HG03039 (cell line): ENCODE measurements at regions not wholly inside any gene's neighbourhood (a gene's known extent, or its start where the extent isn't known, plus 50 kb on each side); places are given as distances from the start of the nearest gene placed in this dataset.

Experiments used
- ATAC-seq: cut with Tn5 transposase; IDR thresholded peaks from one replicate; pipeline ENCODE4 v1.9.1; 2021; ENCODE audit warnings: mild to moderate bottlenecking, moderate library complexity; ENCODE audit not compliant: unreplicated experiment

GRCh38 chr12:25058012-25058411 lies 109.1 kb upstream of the BCAT1 start:
- ATAC-seq, result no peak

- no peak for ATAC-seq
Measured at GRCh38 chr12:25056486-25057130, 107.7 kb upstream of the BCAT1 start.

- ATAC-seq, result no peak
Measured at GRCh38 chr12:25056011-25056410, 107.1 kb upstream of the BCAT1 start.

- ATAC-seq, result no peak
Measured at GRCh38 chr12:25054783-25055144, 105.9 kb upstream of the BCAT1 start.

- ATAC-seq, result no peak
Measured at GRCh38 chr12:25054076-25054782, 105.3 kb upstream of the BCAT1 start.

GRCh38 chr12:25052914-25053211 lies 104.0 kb upstream of the BCAT1 start:
- no peak for ATAC-seq

GRCh38 chr12:25052196-25052913 lies 103.5 kb upstream of the BCAT1 start:
- ATAC-seq, result peak; percentile 57

GRCh38 chr12:25051656-25052195 lies 102.8 kb upstream of the BCAT1 start:
- ATAC-seq, result peak; percentile 44

- no peak for ATAC-seq
Measured at GRCh38 chr12:25051171-25051570, 102.3 kb upstream of the BCAT1 start.

- no peak for ATAC-seq
Measured at GRCh38 chr12:25045869-25046268, 97.0 kb upstream of the BCAT1 start.

- no peak for ATAC-seq
Measured at GRCh38 chr12:25041006-25041741, 92.3 kb upstream of the BCAT1 start.

- no peak for ATAC-seq
Measured at GRCh38 chr12:25040593-25040992, 91.7 kb upstream of the BCAT1 start.

GRCh38 chr12:25034676-25035075 lies 85.8 kb upstream of the BCAT1 start:
- no peak for ATAC-seq

- no peak for ATAC-seq
Measured at GRCh38 chr12:25025951-25026490, 77.1 kb upstream of the BCAT1 start.

GRCh38 chr12:25025260-25025659 lies 76.4 kb upstream of the BCAT1 start:
- ATAC-seq, result no peak

- ATAC-seq, result no peak
Measured at GRCh38 chr12:25023808-25024207, 74.9 kb upstream of the BCAT1 start.

GRCh38 chr12:25020621-25021243 lies 71.8 kb upstream of the BCAT1 start:
- peak; percentile 83 for ATAC-seq

- ATAC-seq, result no peak
Measured at GRCh38 chr12:25018146-25018545, 69.2 kb upstream of the BCAT1 start.

- ATAC-seq, result no peak
Measured at GRCh38 chr12:25017336-25017735, 68.4 kb upstream of the BCAT1 start.

GRCh38 chr12:25014961-25015360 lies 66.1 kb upstream of the BCAT1 start:
- no peak for ATAC-seq

- no peak for ATAC-seq
Measured at GRCh38 chr12:25013061-25013460, 64.2 kb upstream of the BCAT1 start.
